ENCODE measurements at regions not wholly inside any gene's neighbourhood (a gene's known extent, or its start where the extent isn't known, plus 50 kb on each side); places are given as distances from the start of the nearest gene placed in this dataset.

DNA sequence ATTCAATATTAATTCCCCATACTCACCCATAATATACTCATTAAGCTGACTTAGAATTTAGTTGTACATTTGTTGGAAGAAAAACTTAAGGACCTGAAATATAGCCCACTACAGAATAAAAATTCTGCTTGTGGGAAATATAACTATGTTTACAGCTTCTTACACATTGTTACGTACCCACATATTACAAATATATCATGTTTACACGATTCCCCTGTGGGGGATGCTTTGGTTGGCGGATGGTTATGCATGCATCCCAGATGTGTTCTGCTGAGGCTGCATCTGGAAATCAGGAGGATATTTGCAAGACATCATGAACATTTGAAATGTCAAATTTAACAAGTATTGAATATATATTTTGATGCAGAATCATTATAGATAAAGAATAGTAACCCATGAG, 79.5 kb upstream of the KL start:
- no peak for TF ChIP-seq POLR2A (IDR thresholded peaks at IDR 0.05)
- TF ChIP-seq, protein P1, sequence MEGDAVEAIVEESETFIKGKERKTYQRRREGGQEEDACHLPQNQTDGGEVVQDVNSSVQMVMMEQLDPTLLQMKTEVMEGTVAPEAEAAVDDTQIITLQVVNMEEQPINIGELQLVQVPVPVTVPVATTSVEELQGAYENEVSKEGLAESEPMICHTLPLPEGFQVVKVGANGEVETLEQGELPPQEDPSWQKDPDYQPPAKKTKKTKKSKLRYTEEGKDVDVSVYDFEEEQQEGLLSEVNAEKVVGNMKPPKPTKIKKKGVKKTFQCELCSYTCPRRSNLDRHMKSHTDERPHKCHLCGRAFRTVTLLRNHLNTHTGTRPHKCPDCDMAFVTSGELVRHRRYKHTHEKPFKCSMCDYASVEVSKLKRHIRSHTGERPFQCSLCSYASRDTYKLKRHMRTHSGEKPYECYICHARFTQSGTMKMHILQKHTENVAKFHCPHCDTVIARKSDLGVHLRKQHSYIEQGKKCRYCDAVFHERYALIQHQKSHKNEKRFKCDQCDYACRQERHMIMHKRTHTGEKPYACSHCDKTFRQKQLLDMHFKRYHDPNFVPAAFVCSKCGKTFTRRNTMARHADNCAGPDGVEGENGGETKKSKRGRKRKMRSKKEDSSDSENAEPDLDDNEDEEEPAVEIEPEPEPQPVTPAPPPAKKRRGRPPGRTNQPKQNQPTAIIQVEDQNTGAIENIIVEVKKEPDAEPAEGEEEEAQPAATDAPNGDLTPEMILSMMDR (IDR thresholded peaks at IDR 0.05): no peak
